Inflammatory macrophage (primary cell): ENCODE measurements at regions not wholly inside any gene's neighbourhood (a gene's known extent, or its start where the extent isn't known, plus 50 kb on each side); places are given as distances from the start of the nearest gene placed in this dataset.
"Not testable (repeated sequence)": the region's sequence is repeated elsewhere in the genome, so short reads cannot be mapped to it uniquely, and the experiment has no call there.

Experiments used
- DNase-seq, 2 donors: peaks; one replicate each; pipeline ENCODE4 v3.0.0-alpha.2; 2020 to 2022

DNA sequence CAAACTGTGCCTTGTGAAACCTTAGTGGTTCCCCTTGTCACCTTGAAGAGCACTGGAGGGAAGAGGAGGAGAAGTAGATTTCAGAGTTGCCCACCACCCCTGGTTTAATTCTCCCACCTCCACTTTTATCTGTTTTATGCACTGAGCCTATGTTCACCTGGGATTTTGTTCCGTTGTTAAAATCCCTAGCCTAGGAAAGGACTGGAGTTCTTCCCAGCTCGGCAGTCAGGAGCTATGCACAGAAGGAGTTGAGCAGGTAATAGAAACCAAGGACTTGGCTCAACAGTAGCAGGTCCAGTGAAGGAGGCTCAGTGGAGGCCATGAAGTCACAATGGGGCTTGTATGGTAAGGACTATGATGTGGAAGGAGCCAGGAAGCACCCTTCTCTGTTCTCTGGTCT is 182.4 kb upstream of the ADRA1D start:
- DNase-seq = no peak

GRCh38 chr20:4430826-4431225 is 181.7 kb upstream of the ADRA1D start:
- not testable (repeated sequence) for DNase-seq

DNA sequence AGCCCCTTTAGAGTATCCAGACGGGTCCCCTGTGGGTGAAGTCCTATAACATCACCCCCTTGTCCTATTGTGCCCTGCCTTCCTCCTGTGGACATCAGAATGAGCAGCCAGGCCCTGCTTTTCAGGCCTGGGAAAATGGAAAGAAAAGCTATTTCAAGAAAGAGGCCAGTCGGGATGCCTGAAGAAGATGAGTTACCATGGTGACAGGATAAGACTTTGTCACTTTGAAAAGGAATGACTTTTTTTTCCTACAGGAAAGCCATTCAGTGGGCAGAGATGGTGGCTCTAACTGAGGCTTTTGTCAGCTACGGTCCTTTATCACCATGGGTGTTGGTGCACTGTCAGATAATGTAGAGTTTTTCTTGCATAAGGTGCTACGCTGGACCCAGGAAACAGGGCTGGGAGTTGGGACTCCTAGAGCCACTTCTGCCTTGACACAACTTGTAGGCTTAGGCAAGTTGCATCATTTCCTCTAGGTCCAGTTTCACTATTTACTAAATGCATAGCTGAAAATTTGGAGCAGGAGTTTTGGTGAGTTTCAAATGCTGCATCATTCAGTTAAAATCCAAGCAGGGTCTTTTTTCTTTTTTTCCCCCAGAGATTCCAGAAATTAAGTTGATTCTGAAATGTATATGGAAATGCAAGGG is 179.0 kb upstream of the ADRA1D start:
- peak; percentile 46 to 52 for DNase-seq

- no peak for DNase-seq
Observed at GRCh38 chr20:4418141-4418540, 169.1 kb upstream of the ADRA1D start.

DNA sequence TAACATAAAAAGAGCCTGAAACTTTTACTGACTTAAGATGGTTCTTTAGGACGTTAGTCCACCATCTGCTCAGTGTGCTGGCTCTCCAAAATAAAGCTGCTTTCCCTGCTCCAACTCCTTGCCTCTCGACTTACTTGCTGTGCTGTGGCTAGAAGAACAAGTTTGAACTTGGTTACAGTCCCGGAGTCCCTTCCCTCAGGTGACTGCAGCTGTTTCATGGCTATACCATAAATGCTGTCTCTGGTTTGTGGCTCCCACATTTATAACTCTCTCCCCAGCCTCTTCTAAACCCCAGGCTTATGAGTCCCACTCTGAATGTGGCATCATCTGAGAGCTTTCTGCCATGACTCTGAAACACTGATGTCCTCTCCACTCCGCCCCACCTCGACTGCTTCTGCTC is 166.2 kb upstream of the ADRA1D start:
- DNase-seq = no peak

- DNase-seq = peak; percentile 86 to 92
Observed at GRCh38 chr20:4413314-4414049, 164.4 kb upstream of the ADRA1D start.

- DNase-seq = no peak
Observed at GRCh38 chr20:4412216-4412615, 163.1 kb upstream of the ADRA1D start.

DNA sequence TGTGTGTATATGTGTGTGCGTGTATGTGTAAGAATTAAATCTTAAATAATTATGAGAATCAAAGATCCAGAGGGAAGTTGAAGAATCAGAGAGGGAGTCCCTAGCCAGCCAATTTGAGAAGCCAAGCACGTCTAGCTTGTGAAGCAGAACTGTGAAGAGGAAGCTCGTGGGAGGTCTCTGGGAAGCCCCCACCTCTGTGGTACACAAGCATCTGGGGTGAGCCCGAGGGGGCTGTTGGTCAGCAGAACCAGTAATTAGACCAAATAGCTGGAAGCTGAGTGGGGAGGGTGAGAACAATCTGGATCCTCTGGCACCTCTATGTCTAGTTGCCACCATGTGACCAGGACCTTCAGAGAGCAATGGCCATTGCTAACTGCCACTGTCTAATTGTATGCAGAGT is 162.7 kb upstream of the ADRA1D start:
- peak; percentile 23 to 60 for DNase-seq

DNA sequence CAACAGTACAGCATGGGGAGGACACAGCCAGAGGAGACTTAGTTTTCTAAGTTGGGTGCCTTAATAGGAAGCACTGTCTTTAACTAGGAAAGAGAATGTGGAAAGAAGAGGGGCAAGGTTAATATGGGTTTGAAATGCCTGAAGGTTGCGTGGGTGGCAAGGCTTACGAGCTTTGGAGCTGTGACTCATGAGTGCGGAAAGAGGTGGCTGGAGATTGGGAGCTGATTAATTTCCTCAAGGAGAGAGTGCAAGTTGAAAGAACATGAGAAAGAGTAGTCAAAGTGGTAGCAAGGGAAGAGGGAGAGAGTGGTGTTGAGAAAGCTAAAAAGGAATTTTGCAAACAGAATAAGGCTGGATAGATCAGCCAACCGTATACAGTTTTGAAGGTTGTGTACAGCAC is 157.5 kb upstream of the ADRA1D start:
- DNase-seq = peak in 1 of 2 donors; percentile 24

- DNase-seq = no peak
Observed at GRCh38 chr20:4401601-4402000, 152.5 kb upstream of the ADRA1D start.

- no peak for DNase-seq
Observed at GRCh38 chr20:4384961-4385360, 135.9 kb upstream of the ADRA1D start.

DNA sequence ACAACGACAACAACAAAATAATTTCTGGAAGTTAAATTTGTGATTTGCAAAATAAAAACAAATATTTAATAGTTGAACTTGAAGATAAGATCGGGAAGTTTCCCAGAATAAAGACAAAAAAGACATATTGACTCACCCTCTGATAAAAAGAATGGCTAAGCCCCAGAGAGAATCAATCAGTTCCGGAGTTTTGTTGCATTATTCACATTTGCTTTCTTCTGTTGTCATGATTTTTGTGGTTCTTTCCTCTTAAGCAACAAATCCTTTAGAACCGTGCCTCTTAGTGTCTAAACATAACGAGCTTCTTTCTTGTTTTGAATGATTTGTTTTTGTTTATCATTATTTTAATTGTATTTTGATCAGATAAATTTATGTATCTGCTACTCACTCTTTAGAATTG is 134.9 kb upstream of the ADRA1D start:
- no peak for DNase-seq

GRCh38 chr20:4375881-4376280 is 126.8 kb upstream of the ADRA1D start:
- DNase-seq = peak; percentile 68 to 76

GRCh38 chr20:4373454-4373853 is 124.4 kb upstream of the ADRA1D start:
- DNase-seq = no peak

- DNase-seq = peak; percentile 38 to 79
Observed at GRCh38 chr20:4371623-4372251, 122.7 kb upstream of the ADRA1D start.

DNA sequence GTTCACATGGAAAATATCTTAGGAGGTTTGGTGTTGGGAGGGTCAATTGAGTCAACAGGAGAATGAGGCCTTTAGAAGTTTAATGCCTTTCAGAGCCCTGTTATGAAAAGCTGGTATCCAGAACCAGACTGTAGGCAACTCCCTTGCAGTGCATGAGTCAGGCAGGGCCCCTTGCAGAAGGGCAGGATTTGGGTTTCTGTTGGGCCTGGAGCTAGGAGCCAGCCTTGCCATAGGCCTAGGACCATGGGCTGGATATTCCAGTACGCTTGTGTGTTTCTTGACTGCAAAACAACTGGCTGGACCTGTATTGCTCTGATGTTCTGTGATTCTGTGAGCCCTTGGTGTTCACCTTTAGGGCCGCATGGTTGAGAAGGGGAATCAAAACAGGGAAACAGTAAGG is 121.8 kb upstream of the ADRA1D start:
- DNase-seq = no peak

- peak; percentile 71 to 81 for DNase-seq
Observed at GRCh38 chr20:4369798-4370124, 120.7 kb upstream of the ADRA1D start.

GRCh38 chr20:4369119-4369797 is 120.2 kb upstream of the ADRA1D start:
- DNase-seq = no peak

DNA sequence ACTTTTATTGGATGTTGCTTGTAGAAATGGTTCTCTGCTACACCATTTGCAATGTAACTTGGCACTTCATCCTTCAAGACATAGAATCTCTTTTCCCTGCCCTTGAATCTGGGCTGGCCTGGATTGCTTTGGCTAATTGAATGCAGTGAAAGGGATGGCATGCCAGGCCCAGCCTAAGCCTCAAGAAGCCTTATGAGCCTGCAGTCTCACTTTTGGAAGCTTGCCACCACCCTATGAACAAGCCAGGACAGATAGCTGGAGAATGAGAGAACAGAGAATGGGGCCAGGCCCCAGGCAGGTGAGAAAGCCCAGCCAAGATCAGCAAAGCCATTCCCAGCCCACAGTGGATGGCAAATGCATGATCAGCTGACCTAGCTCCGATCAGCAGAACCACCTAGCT is 117.0 kb upstream of the ADRA1D start:
- no peak for DNase-seq

- no peak for DNase-seq
Observed at GRCh38 chr20:4358552-4358951, 109.5 kb upstream of the ADRA1D start.

GRCh38 chr20:4352348-4352747 is 103.3 kb upstream of the ADRA1D start:
- no peak for DNase-seq

GRCh38 chr20:4350096-4350495 is 101.0 kb upstream of the ADRA1D start:
- no peak for DNase-seq

DNA sequence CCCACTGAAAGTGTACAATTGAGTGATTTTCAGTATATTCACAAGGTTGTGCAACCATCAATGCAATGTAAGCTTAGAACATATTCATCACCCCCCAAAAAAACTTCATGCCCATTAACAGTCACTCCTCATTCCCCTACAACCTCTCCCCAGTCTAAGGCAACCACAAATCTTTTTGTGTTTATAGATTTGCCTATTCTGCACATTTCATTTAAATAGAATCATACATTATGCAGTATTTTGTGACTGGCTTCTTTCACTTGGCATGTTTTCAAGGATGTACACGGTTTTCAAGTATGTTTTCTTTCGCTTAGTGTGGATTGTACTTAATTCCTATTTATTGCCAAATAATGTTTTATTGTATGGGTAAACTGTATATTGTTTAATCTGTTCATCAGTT is 95.6 kb upstream of the ADRA1D start:
- DNase-seq = no peak

DNA sequence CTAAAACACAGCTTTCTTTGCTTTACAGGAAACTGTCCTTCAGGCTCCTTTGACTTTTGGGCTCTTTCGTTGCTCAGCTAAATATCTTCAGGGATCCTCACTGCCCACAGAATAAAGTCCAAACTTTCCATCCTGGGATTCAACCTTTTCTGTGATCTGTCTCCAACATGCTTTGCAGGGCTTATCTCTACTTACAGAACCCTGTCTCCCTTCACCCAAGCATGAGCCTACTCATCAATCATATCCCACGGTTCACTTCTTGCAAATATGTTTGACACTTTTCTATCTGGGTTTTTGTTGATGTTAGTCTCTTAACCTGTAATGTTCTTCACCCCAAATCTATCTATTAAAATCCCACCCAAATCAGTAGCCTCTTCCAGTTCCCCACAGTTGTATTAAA is 93.5 kb upstream of the ADRA1D start:
- DNase-seq = no peak
